Activated CD4-positive, alpha-beta T cell treated with anti-CD3 and anti-CD28 coated beads, Interleukin-2, amount 10 ng/mL, durations not matched to agents 7 days and 5 days (primary cell): ENCODE measurements at regions not wholly inside any gene's neighbourhood (a gene's known extent, or its start where the extent isn't known, plus 50 kb on each side); places are given as distances from the start of the nearest gene placed in this dataset.
"Not testable (repeated sequence)": the region's sequence is repeated elsewhere in the genome, so short reads cannot be mapped to it uniquely, and the experiment has no call there.

ENCODE experiments used
- CTCF ChIA-PET: fragments of 350-600 bp; sonication (Branson Sonifier 250); formaldehyde crosslinking; loops from one replicate; lab custom pipeline; 2021; ENCODE audit warnings: antibody characterized with exemption; lab: Charles Lee
- POLR2A ChIA-PET: fragments of 350-600 bp; sonication (Branson Sonifier 250); formaldehyde crosslinking; loops from one replicate; lab custom pipeline; 2021; ENCODE audit warnings: antibody characterized with exemption; lab: Charles Lee
- DNase-seq: peaks from one replicate; pipeline ENCODE4 v3.0.0-alpha.2; 2020
- H3K27ac Mint-ChIP-seq: one replicate; pipeline ENCODE4 v1.8.0; 2021; ENCODE audit warnings: mild to moderate bottlenecking, moderate library complexity, mixed read lengths
- H3K27me3 Mint-ChIP-seq: one replicate; pipeline ENCODE4 v1.8.0; 2021; ENCODE audit warnings: mixed read lengths
- H3K36me3 Mint-ChIP-seq: one replicate; pipeline ENCODE4 v1.8.0; 2021; ENCODE audit warnings: low read depth, mixed read lengths
- H3K4me1 Mint-ChIP-seq: one replicate; pipeline ENCODE4 v1.8.0; 2021; ENCODE audit warnings: mixed read lengths
- H3K4me3 Mint-ChIP-seq: one replicate; pipeline ENCODE4 v1.8.0; 2021; ENCODE audit warnings: mild to moderate bottlenecking, moderate library complexity, mixed read lengths
- H3K9me3 Mint-ChIP-seq: one replicate; pipeline ENCODE4 v1.8.0; 2021; ENCODE audit warnings: mixed read lengths

DNA sequence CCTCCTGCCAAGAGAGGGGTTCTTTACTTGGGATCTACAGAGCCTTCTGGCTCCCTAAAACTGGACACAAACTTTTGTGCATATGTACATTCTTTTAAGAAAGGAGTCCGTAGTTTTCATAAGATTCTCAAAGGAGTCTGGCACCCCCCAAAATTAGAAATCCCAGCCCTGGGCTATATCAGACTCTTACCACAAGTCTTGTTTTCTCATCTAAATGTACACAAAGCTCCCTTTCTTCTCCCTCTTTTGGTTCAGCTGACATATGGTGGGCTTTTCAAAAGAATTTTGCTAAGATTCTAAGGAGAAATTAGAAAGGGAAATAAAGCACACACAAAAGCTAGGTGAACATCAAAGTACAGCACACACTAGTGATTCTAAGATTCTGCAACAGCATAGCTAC lies 114.4 kb downstream of the ENC1 start:
- Mint-ChIP-seq H3K36me3 (peaks cover 4% of the 10 kb centered on the region), H3K9me3 (peaks cover 26% of the 10 kb centered on the region), H3K4me3 (no peak overlapping the region), H3K27ac (no peak overlapping the region), H3K4me1 (no peaks in the 10 kb centered on the region), H3K27me3 (no peaks in the 10 kb centered on the region)
- no peak for DNase-seq
- ChIA-PET CTCF (no interaction called here), POLR2A (no interaction called here)

DNA sequence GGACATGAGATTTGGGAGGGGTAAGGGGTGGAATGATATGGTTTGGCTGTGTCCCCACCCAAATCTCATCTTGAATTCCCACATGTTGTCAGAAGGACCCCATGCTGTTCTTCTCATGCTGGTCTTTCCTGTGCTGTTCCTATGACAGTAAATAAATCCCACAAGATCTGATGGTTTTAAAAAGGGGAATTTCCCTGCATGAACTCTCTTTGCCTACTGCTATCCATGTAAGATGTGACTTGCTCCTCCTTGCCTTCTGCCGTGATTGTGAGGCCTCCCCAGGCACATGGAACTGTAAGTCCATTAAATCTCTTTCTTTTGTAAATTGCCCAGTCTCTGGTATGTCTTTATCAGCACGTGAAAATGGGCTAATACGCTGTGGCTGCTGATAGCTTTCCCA lies 115.8 kb downstream of the ENC1 start:
- POLR2A ChIA-PET, H3K4me3 Mint-ChIP-seq, CTCF ChIA-PET: not testable (repeated sequence)

GRCh38 chr5:74523698-74524097 lies 116.8 kb downstream of the ENC1 start:
- POLR2A ChIA-PET, H3K27ac Mint-ChIP-seq, H3K36me3 Mint-ChIP-seq, CTCF ChIA-PET, H3K4me1 Mint-ChIP-seq, H3K27me3 Mint-ChIP-seq, DNase-seq, H3K4me3 Mint-ChIP-seq: not testable (repeated sequence)
- peaks cover 26% of the 10 kb centered on the region for H3K9me3 Mint-ChIP-seq

More for the DNA sequence above, 115.8 kb downstream of the ENC1 start:
- H3K9me3 Mint-ChIP-seq: peaks cover 26% of the 10 kb centered on the region
- H3K36me3 Mint-ChIP-seq, H3K27ac Mint-ChIP-seq, H3K27me3 Mint-ChIP-seq, H3K4me1 Mint-ChIP-seq, DNase-seq: not testable (repeated sequence)

- DNase-seq, H3K27me3 Mint-ChIP-seq, H3K27ac Mint-ChIP-seq, H3K36me3 Mint-ChIP-seq, H3K4me3 Mint-ChIP-seq, POLR2A ChIA-PET, H3K4me1 Mint-ChIP-seq, CTCF ChIA-PET: not testable (repeated sequence)
- H3K9me3 Mint-ChIP-seq: peaks cover 26% of the 10 kb centered on the region
Measured at GRCh38 chr5:74522838-74523237, 117.7 kb downstream of the ENC1 start.

- POLR2A ChIA-PET: no interaction called here
- peaks cover 4% of the 10 kb centered on the region for H3K36me3 Mint-ChIP-seq
- CTCF ChIA-PET: no interaction called here
- no peaks in the 10 kb centered on the region for H3K4me1 Mint-ChIP-seq
- no peaks in the 10 kb centered on the region for H3K27me3 Mint-ChIP-seq
- H3K9me3 Mint-ChIP-seq: peaks cover 26% of the 10 kb centered on the region
- no peak overlapping the region for H3K4me3 Mint-ChIP-seq
- no peak for DNase-seq
- H3K27ac Mint-ChIP-seq: no peak overlapping the region
Measured at GRCh38 chr5:74521401-74521800, 119.1 kb downstream of the ENC1 start.

DNA sequence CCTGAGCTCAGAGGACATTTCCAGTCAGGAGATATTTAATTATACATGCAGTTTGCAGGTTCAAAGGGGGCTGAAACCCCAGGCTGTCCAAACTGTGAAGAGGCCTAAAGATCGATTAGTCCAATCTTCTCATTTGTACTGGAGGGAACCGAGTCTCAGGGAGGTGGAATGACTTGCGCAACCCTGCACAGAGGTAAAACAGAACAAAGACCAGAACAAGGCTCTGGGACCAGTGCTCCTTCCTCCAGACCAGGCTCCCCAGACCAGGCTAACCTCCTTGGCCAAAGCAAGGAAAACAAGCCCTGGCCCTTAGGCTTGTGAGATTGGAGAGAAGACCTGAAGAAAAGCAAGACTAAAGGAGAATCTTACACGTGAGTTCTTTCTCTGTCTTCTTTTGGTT lies 120.8 kb downstream of the ENC1 start:
- CTCF ChIA-PET: no interaction called here
- peaks cover 4% of the 10 kb centered on the region for H3K36me3 Mint-ChIP-seq
- H3K9me3 Mint-ChIP-seq: peaks cover 16% of the 10 kb centered on the region
- POLR2A ChIA-PET: no interaction called here
- no peak for DNase-seq
- H3K27me3 Mint-ChIP-seq: no peaks in the 10 kb centered on the region
- H3K4me3 Mint-ChIP-seq: no peak overlapping the region
- H3K27ac Mint-ChIP-seq: no peak overlapping the region
- no peaks in the 10 kb centered on the region for H3K4me1 Mint-ChIP-seq

GRCh38 chr5:74519161-74519571 lies 121.4 kb downstream of the ENC1 start:
- peaks cover 4% of the 10 kb centered on the region for H3K36me3 Mint-ChIP-seq
- no peak overlapping the region for H3K4me3 Mint-ChIP-seq
- H3K27me3 Mint-ChIP-seq: peaks cover 3% of the 10 kb centered on the region
- ChIA-PET CTCF (no interaction called here), POLR2A (no interaction called here)
- H3K9me3 Mint-ChIP-seq: peaks cover 13% of the 10 kb centered on the region
- no peak overlapping the region for H3K27ac Mint-ChIP-seq
- DNase-seq: no peak
- no peaks in the 10 kb centered on the region for H3K4me1 Mint-ChIP-seq

GRCh38 chr5:74517700-74518099 lies 122.8 kb downstream of the ENC1 start:
- POLR2A ChIA-PET: no interaction called here
- Mint-ChIP-seq H3K36me3 (no peaks in the 10 kb centered on the region), H3K4me3 (no peak overlapping the region), H3K4me1 (no peaks in the 10 kb centered on the region), H3K27me3 (peaks cover 3% of the 10 kb centered on the region), H3K9me3 (peaks cover 1% of the 10 kb centered on the region), H3K27ac (no peak overlapping the region)
- no peak for DNase-seq
- CTCF ChIA-PET: interaction anchor here (0.6 kb wide), 1 partner anchor 15 kb away, joined by 3 read pairs; no protein-coding TSS in a partner anchor

- H3K27ac Mint-ChIP-seq: no peak overlapping the region
- H3K4me3 Mint-ChIP-seq: no peak overlapping the region
- no peak for DNase-seq
- peaks cover 3% of the 10 kb centered on the region for H3K27me3 Mint-ChIP-seq
- H3K4me1 Mint-ChIP-seq: no peaks in the 10 kb centered on the region
- ChIA-PET CTCF (interaction anchor here (1.3 kb wide), 1 partner anchor 10 kb away, joined by 5 read pairs; no protein-coding TSS in a partner anchor), POLR2A (no interaction called here)
- no peaks in the 10 kb centered on the region for H3K36me3 Mint-ChIP-seq
- no peaks in the 10 kb centered on the region for H3K9me3 Mint-ChIP-seq
Measured at GRCh38 chr5:74516211-74516636, 124.3 kb downstream of the ENC1 start.

DNA sequence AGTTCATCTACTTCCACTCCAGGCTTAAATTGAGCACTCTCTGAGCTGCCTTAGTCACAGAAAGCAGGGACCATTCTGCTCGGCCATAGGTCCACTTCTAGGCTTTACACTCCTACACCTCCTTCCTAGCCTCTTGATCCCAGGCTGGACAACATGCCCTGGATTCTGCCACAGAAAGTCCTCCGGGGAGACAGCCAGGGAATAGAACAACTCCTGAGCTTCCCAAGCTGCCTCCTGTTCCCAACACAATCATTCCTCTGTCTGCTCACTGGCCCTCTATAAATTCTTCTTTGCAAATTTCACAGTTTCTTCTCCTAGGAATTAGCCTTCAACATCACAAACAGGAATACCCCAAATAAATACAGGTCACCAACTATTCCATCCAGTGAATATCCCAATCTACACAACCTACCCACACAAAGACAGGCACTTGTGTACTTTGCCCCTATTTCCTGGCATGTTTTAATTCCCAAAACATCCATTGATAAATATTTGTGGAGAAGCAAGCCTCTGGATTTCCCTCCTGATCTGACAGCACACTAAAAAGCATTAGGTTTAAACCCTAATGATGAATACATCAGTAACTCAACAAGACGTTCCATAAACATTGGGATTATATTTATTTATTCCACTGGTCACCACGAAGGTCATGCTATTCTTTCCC lies 125.5 kb downstream of the ENC1 start:
- no peaks in the 10 kb centered on the region for H3K36me3 Mint-ChIP-seq
- POLR2A ChIA-PET: no interaction called here
- no peak for DNase-seq
- H3K4me1 Mint-ChIP-seq: no peaks in the 10 kb centered on the region
- CTCF ChIA-PET: no interaction called here
- no peak overlapping the region for H3K27ac Mint-ChIP-seq
- no peaks in the 10 kb centered on the region for H3K9me3 Mint-ChIP-seq
- no peak overlapping the region for H3K4me3 Mint-ChIP-seq
- peaks cover 3% of the 10 kb centered on the region for H3K27me3 Mint-ChIP-seq

DNA sequence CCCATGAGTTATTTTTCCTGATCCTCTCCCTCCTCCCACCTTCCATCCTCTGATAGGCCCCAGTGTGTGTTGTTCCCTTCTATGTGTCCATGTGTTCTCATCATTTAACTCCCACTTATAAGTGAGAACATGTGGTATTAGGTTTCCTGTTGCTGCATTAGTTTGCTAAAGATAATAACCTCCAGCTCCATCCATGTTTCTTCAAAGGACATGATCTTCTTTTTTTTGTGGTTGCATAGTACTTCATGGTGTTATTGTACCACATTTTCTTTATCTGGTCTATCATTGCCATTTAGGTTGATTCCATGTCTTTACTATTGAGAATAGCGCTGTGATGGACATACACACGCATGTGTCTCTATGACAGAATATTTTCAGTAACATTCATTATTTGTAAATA lies 128.8 kb downstream of the ENC1 start:
- H3K27me3 Mint-ChIP-seq, H3K27ac Mint-ChIP-seq, DNase-seq, H3K4me1 Mint-ChIP-seq, CTCF ChIA-PET, H3K9me3 Mint-ChIP-seq, POLR2A ChIA-PET, H3K36me3 Mint-ChIP-seq, H3K4me3 Mint-ChIP-seq: not testable (repeated sequence)

DNA sequence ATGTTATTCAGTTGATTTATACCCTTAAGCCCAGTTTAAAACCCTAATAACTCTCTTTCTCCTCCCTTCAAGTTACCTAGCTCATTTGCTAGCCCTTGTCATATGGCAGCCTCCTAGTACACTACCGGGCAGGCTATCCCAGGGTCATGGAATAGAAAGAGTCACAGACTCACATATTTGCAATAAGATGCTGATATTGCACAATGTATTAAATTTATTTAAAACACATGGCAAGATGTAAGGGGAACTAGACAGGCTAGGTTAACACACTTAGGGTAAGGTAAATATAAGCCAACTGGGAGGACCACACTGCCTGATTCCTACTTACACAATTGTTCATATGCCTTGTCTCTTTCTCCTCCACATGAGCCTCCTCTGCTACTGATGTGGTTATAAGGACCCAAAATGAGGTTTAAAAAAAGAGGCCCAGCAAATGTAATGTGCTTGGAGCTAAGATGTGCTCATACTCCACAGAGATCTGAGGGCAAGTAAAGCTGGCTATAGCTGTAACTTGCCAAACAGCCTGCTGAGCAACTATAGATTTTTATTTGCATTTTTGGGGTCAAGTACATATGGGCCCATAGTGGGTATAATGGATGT lies 130.0 kb downstream of the ENC1 start:
- peaks cover 3% of the 10 kb centered on the region for H3K27me3 Mint-ChIP-seq
- no peak for DNase-seq
- ChIA-PET CTCF (no interaction called here), POLR2A (no interaction called here)
- H3K27ac Mint-ChIP-seq: no peak overlapping the region
- H3K4me1 Mint-ChIP-seq: no peaks in the 10 kb centered on the region
- H3K36me3 Mint-ChIP-seq: no peaks in the 10 kb centered on the region
- H3K9me3 Mint-ChIP-seq: no peaks in the 10 kb centered on the region
- H3K4me3 Mint-ChIP-seq: no peak overlapping the region

DNA sequence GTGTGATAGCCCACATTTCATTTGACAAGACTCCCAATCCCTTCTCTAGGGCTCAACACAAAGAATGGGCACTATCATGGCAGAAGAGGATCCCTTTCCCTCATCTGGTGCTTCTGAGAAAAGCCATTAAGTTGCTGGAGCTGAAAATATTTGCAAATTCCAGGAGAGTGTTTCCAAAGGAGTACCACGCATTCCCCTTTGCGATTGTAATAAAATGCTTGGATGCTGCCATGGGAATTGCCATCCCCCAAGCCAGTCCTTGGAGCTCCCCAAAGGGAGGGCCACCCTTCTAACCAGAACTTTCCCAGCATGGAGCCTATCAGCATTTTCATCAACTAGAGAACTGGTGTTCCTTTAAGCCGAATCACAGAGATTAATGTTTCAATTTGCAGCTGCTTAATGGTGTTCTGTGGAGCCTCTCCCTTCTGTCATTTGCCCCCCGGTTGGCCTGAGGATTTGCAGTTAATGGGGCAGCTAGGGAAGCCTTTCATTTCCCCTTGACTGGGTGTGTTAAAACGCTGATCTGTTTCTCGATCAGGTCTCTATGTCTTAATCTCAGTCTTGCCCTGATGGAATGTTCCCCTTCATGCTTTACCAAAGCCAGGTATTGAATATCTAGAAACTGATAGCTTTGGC lies 133.0 kb downstream of the ENC1 start:
- ChIA-PET CTCF (no interaction called here), POLR2A (interaction anchor here (0.6 kb wide), 2 partner anchors 365 to 579 kb away, joined by 3 to 4 read pairs; no protein-coding TSS in a partner anchor)
- Mint-ChIP-seq H3K36me3 (no peaks in the 10 kb centered on the region), H3K4me3 (no peak overlapping the region), H3K4me1 (no peaks in the 10 kb centered on the region), H3K27ac (no peak overlapping the region), H3K9me3 (no peaks in the 10 kb centered on the region), H3K27me3 (no peaks in the 10 kb centered on the region)
- no peak for DNase-seq
